Uterus (tissue), 3 donors: ENCODE measurements at regions not wholly inside any gene's neighbourhood (a gene's known extent, or its start where the extent isn't known, plus 50 kb on each side); places are given as distances from the start of the nearest gene placed in this dataset.
"Not testable (repeated sequence)": the region's sequence is repeated elsewhere in the genome, so short reads cannot be mapped to it uniquely, and the experiment has no call there.

ENCODE experiments used
- DNase-seq, 2 donors: peaks; one replicate each; pipeline ENCODE4 v3.0.0-alpha.2; 2019 to 2020
- H3K27ac ChIP-seq, 2 donors: fragments of 200-600 bp; sonication (generic); 1 replicate in 1 of 2; 2 replicates in 1 of 2; pipeline ENCODE4 v1.5.1; 2016 to 2018
- H3K27me3 ChIP-seq, 2 donors: fragments of 200-600 bp; sonication (generic); one replicate each; pipeline ENCODE4 v1.5.1; 2018 to 2019; ENCODE audit warnings: control low read depth in 1 of 2
- H3K36me3 ChIP-seq, 2 donors: fragments of 200-600 bp; sonication (generic); one replicate each; pipeline ENCODE4 v1.5.1; 2019; ENCODE audit warnings: control low read depth in 1 of 2
- H3K4me1 ChIP-seq, 2 donors: fragments of 200-600 bp; sonication (generic); one replicate each; pipeline ENCODE4 v1.5.1; 2018 to 2019; ENCODE audit warnings: control low read depth in 1 of 2
- H3K4me3 ChIP-seq, 2 donors: fragments of 200-600 bp; sonication (generic); 1 replicate in 1 of 2; 2 replicates in 1 of 2; pipeline ENCODE4 v1.5.1; 2018 to 2019; ENCODE audit warnings: mild to moderate bottlenecking in 1 of 2
- H3K9me3 ChIP-seq, 2 donors: fragments of 200-600 bp; sonication (generic); one replicate each; pipeline ENCODE4 v1.5.1; 2019; ENCODE audit warnings: control low read depth in 1 of 2
- POLR2A ChIP-seq, 2 donors: fragments of 450-650 bp; IDR thresholded peaks; one replicate each; pipeline ENCODE4 v1.6.1; 2016; ENCODE audit warnings: antibody characterized with exemption in 2 of 2, mild to moderate bottlenecking in 1 of 2, moderate library complexity in 1 of 2
- intact Hi-C: fragments of 100-400 bp; cut with DNase I; formaldehyde crosslinking; loops from one replicate; pipeline ENCODE4 v1.15.1; 2023; ENCODE audit warnings: low total_unique reads
- TF ChIP-seq, protein P1 (sequence below), 4 experiments: fragments of 200-600 bp in 2 of 4; fragments of 450-650 bp in 2 of 4; sonication (generic) in 2 of 4; IDR thresholded peaks; one replicate each; pipeline ENCODE4 v1.5.1; 2016 to 2019; ENCODE audit warnings: antibody characterized with exemption in 4 of 4, mild to moderate bottlenecking in 2 of 4, moderate library complexity in 1 of 4
- donor health status: DM: yes; HTN: yes; CAD: no.

- intact Hi-C loops, result no loop called here
- Histone ChIP-seq H3K27me3 (peaks cover 0 to 13% of the 10 kb centered on the region in 2 donors), H3K36me3 (no peaks in the 10 kb centered on the region), H3K9me3 (no peaks in the 10 kb centered on the region), H3K27ac (no peak overlapping the region), H3K4me3 (no peak overlapping the region), H3K4me1 (no peaks in the 10 kb centered on the region)
- no peak for DNase-seq
- TF ChIP-seq, protein P1, sequence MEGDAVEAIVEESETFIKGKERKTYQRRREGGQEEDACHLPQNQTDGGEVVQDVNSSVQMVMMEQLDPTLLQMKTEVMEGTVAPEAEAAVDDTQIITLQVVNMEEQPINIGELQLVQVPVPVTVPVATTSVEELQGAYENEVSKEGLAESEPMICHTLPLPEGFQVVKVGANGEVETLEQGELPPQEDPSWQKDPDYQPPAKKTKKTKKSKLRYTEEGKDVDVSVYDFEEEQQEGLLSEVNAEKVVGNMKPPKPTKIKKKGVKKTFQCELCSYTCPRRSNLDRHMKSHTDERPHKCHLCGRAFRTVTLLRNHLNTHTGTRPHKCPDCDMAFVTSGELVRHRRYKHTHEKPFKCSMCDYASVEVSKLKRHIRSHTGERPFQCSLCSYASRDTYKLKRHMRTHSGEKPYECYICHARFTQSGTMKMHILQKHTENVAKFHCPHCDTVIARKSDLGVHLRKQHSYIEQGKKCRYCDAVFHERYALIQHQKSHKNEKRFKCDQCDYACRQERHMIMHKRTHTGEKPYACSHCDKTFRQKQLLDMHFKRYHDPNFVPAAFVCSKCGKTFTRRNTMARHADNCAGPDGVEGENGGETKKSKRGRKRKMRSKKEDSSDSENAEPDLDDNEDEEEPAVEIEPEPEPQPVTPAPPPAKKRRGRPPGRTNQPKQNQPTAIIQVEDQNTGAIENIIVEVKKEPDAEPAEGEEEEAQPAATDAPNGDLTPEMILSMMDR (IDR thresholded peaks at IDR 0.05), result no peak
- TF ChIP-seq POLR2A (IDR thresholded peaks at IDR 0.05), result no peak
Measured at GRCh38 chr22:48918585-48919186, 909.0 kb downstream of the BRD1 start.

- H3K4me3 ChIP-seq, H3K9me3 ChIP-seq, H3K4me1 ChIP-seq, H3K36me3 ChIP-seq, intact Hi-C loops, H3K27ac ChIP-seq, H3K27me3 ChIP-seq, DNase-seq: not testable (repeated sequence)
Measured at GRCh38 chr22:48912356-48913066, 915.2 kb downstream of the BRD1 start.

DNA sequence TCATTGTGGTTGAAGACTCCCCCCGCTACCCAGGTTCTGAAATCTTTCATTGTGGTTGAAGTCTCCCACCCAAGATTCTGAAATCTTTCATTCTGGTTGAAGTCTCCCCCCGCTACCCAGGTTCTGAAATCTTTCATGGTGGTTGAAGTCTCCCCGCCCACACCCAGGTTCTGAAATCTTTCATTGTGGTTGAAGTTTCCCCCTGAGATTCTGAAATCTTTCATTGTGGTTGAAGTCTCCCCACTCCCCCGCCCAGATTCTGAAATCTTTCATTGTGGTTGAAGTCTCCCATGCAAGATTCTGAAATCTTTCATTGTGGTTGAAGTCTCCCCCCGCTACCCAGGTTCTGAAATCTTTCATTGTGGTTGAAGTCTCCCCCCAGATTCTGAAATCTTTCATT, 916.0 kb downstream of the BRD1 start:
- intact Hi-C loops, H3K36me3 ChIP-seq, H3K4me1 ChIP-seq, H3K27me3 ChIP-seq, H3K27ac ChIP-seq, H3K4me3 ChIP-seq, H3K9me3 ChIP-seq, DNase-seq: not testable (repeated sequence)

- intact Hi-C loops, H3K27ac ChIP-seq, DNase-seq, H3K36me3 ChIP-seq, H3K4me3 ChIP-seq, H3K27me3 ChIP-seq, H3K4me1 ChIP-seq, H3K9me3 ChIP-seq: not testable (repeated sequence)
Measured at GRCh38 chr22:48911067-48911466, 916.6 kb downstream of the BRD1 start.

GRCh38 chr22:48908547-48908946, 919.1 kb downstream of the BRD1 start:
- Histone ChIP-seq H3K27me3 (no peaks in the 10 kb centered on the region), H3K4me3 (no peak overlapping the region), H3K36me3 (no peaks in the 10 kb centered on the region), H3K9me3 (no peaks in the 10 kb centered on the region), H3K27ac (no peak overlapping the region), H3K4me1 (no peaks in the 10 kb centered on the region)
- intact Hi-C loops, result no loop called here
- TF ChIP-seq, protein P1 (IDR thresholded peaks at IDR 0.05), result no peak
- no peak for TF ChIP-seq POLR2A (IDR thresholded peaks at IDR 0.05)
- no peak for DNase-seq

GRCh38 chr22:48907591-48907990, 920.1 kb downstream of the BRD1 start:
- no peaks in the 10 kb centered on the region for H3K36me3 ChIP-seq
- no peak for DNase-seq
- no peak for TF ChIP-seq POLR2A (IDR thresholded peaks at IDR 0.05)
- TF ChIP-seq, protein P1 (IDR thresholded peaks at IDR 0.05), result no peak

More at GRCh38 chr22:48907591-48907990, 920.1 kb downstream of the BRD1 start:
- no peak overlapping the region for H3K4me3 ChIP-seq
- no peaks in the 10 kb centered on the region for H3K27me3 ChIP-seq
- H3K4me1 ChIP-seq, result no peaks in the 10 kb centered on the region
- H3K27ac ChIP-seq, result no peak overlapping the region
- intact Hi-C loops, result no loop called here
- no peaks in the 10 kb centered on the region for H3K9me3 ChIP-seq
